GM10266 (cell line): ENCODE measurements at regions not wholly inside any gene's neighbourhood (a gene's known extent, or its start where the extent isn't known, plus 50 kb on each side); places are given as distances from the start of the nearest gene placed in this dataset.
A peak's percentile ranks its signal among the peaks of the same experiment; 100 is the strongest.

ENCODE experiments used
- DNase-seq: peaks from one replicate; pipeline ENCODE4 v3.0.0; 2012; ENCODE audit errors: extremely low spot score
- TF ChIP-seq, protein P1 (sequence below): IDR thresholded peaks from 2 replicates; pipeline ENCODE4 v1.5.1; 2012; ENCODE audit warnings: mild to moderate bottlenecking, low read depth; ENCODE audit not compliant: control insufficient read depth, insufficient read depth; ENCODE audit errors: missing control alignments

DNA sequence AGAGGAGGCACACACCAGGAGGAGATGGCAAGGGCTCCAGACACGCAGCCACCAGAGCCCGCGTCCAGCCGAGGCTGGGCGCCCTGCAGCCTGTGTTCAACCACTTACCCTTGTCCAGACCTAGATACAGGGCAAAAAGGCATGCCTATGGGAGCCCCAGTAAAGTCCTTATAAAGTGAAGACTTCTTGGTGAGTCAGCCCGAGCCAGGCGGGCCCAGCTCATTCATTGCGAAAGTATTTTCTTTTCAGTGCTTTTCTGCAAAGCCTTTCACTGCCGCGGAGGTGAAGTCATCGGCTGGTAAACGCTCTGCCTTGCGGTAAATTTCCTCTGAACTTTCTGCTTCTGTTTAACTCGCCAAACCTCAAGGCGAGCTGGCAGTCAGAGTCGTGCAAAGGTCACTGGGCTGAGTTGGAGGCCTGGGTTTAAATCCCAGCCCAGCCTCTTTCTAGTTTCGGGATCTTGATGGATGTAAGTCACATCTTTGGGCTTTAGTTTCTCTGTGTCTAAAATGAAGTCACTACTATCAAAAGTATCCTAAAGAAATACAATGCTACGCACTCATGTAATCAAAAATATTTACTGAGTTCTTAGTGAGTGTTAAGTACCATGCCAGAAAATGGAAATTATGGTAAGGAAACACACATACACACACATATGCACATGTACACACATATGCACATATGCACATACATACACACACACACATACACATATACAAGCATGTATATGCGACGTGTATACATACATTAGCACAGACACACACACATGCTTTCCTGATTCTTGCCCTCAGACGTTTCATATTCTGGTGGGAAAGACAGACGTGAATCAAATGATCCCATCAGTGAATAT is 54.7 kb upstream of the IFFO2 start:
- TF ChIP-seq, protein P1, sequence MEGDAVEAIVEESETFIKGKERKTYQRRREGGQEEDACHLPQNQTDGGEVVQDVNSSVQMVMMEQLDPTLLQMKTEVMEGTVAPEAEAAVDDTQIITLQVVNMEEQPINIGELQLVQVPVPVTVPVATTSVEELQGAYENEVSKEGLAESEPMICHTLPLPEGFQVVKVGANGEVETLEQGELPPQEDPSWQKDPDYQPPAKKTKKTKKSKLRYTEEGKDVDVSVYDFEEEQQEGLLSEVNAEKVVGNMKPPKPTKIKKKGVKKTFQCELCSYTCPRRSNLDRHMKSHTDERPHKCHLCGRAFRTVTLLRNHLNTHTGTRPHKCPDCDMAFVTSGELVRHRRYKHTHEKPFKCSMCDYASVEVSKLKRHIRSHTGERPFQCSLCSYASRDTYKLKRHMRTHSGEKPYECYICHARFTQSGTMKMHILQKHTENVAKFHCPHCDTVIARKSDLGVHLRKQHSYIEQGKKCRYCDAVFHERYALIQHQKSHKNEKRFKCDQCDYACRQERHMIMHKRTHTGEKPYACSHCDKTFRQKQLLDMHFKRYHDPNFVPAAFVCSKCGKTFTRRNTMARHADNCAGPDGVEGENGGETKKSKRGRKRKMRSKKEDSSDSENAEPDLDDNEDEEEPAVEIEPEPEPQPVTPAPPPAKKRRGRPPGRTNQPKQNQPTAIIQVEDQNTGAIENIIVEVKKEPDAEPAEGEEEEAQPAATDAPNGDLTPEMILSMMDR: no peak
- peak; percentile 50 for DNase-seq

DNA sequence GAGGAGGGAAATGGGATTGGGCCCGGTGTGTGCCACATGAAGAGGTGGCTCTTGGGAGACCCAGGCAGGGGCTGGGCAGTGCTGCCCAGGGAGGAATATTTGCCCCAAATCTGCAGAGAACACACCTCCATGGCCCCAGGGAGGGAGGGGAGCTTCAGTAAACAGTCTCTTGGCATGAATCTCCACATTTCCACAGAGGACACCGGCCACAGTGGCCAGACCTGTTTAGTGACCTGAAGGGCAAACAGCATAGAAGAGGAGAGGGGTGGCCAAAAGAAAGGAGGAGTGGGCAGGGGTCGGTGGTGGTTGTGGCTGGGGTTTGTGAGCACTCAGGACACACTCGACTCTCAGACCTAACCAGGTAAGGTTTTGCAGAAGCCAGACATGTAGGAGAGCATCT is 54.0 kb upstream of the IFFO2 start:
- no peak for DNase-seq

DNA sequence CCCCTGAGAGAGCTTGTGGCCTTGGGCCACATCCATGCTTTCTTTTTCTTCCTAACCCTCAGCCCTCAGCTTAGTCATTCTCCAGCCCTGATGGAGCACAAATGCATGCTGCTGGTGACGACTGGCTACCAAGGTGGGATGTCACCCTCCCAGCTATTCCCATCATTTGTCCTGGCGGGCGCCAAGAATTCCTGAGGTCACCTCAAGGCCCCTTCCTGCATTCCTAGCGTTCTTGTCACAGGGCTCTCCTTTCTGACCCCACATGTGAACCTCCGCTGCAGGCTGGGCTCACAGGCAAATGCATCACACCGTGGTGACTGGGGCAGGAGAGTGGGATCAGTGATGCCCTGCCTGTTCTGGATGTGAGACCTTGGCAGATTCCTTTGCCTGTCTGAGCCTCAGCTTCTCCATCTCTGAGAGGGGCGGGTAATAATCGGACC is 53.4 kb upstream of the IFFO2 start:
- TF ChIP-seq, protein P1: no peak
- DNase-seq: no peak

More for the DNA sequence above, 54.0 kb upstream of the IFFO2 start:
- TF ChIP-seq, protein P1: no peak

DNA sequence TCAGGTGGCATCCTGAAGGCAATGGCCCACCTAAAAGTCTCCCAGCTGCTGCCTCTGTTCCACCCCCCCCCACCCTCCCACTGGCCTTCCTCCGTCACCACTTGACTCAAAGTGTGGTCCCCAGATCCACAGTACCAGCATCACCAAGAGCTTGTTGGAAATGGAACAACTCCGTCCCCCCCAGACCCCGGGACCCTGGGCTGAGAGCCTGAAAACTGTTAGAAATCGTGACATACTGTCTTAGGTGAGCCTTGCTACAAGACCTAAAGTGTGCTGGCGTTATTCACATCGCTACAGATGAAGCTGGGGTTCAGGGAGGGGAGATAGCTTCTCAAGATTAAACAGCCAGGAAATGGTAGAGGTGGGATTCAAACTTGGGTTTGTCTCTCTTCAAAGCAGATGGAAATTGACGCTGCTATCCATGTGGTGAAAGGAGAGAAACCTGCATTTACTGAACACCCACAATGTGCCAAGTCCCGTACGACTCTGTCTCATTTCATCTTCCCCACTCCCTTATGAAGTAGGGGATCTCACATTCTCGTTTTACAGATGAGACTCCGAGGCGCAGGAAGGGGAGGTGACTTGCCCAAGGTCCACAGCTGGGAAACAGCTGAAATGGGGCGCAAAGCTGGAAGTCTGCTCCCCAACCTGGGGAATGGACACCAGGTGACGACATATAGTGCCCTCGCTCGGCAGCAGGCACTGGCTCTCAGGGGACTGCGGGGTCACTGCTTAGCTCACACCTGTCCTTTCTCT is 52.8 kb upstream of the IFFO2 start:
- TF ChIP-seq, protein P1: no peak
- DNase-seq: no peak

DNA sequence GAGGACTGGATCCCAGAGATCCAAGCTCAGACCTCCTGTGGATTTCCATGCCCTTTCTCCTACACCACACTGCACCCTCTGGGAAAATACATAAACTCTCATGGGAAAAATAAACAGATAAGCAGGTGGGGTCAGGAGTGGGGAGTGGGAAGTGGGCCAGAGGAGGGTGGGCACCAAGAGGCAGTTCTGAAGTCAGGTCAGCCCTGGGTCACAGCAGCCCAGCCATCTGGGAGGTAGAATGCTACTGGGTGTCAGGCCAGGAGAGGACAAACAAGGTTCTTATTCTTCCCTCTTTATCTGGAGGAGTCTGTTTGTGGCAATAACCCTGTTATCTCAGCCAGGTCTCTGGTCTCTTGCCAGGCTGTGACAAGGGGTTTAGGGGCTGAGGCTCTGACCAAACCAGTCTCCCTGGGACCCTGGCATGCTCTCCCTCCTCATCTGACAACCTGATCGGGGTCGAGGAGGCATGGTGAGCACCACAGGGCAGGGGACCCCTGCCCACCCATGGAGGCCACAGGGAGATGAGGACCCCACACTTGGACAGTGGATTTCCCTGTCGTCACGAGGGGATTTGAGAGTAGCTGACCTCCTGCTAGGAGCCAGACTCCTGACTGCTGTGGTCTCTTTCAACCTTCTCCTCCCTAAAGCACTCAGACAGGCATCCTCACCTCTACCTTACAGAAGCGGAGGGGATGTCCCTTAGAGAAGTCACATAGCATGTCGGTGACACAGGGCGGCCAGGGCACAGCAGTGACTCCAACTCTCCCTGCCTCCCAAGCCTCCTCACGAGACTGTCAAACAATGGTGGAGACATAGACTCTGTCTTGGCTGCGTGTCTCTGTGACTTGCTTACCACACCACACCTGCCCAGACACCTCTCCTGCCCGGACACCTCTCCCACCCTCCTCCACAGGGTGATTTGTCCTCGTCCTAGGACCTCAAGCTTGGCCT is 51.3 kb upstream of the IFFO2 start:
- DNase-seq: no peak
- TF ChIP-seq, protein P1: no peak

DNA sequence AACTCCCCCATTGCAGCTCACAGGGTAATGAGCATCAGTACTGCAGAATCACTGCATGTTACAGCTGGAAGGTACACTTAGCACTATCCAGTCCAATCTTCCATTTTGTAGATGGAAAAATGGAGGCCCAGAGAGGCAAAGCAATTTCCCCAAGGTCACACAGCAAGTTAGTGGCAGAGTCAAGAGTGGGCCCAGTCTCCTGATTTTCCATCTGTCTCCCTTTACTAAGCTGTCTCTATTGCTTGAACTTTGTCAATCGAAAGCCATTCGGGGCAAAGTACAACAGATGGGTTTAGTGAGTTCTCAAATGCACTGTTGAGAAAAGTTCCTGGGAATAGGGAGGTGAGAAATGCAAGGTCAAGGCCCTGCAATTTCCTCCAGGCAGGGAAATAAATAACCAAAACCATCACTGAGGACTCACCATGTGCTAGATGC is 50.4 kb upstream of the IFFO2 start:
- TF ChIP-seq, protein P1: no peak

More for the DNA sequence above, 50.4 kb upstream of the IFFO2 start:
- no peak for DNase-seq
